ENCODE measurements at regions not wholly inside any gene's neighbourhood (a gene's known extent, or its start where the extent isn't known, plus 50 kb on each side); places are given as distances from the start of the nearest gene placed in this dataset.

GRCh38 chr2:198966269-198966668 is 491.5 kb downstream of the SATB2 start:
- TF ChIP-seq EZH2 (IDR thresholded peaks at IDR 0.05; ENCODE audit: low read length) (no peak), CTCF (optimal IDR thresholded peaks at IDR 0.05 in 1 of 3, IDR thresholded peaks at IDR 0.05 in 1 of 3, conservative IDR thresholded peaks at IDR 0.05 in 1 of 3; ENCODE audit: extremely low read depth in 1 of 3, insufficient read depth in 2 of 3, low read length in 3 of 3) (no peak)

Measured in keratinocyte (primary cell).